Fibroblast of peridontal ligament (primary cell): ENCODE measurements at regions not wholly inside any gene's neighbourhood (a gene's known extent, or its start where the extent isn't known, plus 50 kb on each side); places are given as distances from the start of the nearest gene placed in this dataset.

ENCODE experiments used
- DNase-seq: peaks from one replicate; pipeline ENCODE4 v3.0.0-alpha.2; 2010; ENCODE audit errors: extremely low read depth

DNA sequence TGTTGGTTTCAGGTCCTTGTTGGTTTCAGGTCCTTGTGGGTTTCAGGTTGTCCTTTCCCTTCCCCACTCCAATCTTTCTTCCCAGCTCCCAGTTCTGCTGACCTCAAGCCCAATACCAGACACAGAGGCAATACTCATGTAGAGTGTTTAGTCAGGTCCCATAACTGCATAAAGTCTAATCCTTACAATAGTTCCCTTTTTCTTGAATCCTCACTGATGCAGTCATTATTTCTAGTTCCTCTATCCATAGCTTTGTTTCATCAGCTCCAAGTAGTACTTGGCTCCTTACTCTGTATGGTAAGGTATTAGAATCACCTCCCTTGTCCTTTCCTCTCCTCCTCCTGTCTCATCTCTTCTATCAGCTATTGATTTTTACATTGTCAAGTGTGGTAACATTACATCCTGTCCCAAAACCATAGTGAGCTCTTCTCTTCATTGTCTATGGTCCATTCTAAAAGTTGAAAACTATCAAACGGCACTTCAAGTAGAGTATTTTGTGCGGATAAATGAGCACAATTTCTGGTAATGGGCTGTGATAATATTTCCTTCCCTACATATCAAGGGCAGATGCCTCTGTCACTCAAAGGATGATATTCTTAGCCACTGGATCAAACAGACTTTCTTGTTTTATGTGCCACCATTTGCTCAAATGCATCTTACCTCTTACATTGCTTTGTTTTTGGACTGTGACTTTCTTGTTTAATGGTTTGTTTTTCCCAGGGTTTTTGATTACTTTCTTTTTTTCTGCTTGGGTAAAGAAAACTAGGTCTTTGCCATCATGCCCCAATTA lies 57.2 kb upstream of the JDP2 start:
- DNase-seq: no peak

DNA sequence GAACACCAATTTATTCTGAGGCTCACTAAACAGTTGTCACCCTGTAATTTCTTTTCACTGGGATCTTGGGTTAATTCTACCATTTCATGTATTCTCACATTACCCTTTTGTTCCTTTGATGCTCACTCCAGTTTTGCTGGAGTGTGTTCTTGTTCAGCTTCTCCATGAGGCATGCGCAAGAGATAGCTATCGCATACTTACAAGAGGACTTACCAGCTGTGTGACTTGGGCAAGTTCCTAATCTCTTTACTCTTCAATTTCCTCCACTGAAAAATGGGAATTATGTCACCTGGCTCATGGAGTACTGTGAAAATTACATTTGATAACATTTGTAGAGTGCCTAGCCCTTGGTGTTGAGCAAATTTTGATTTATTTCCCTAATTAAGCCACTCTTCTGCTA lies 56.5 kb upstream of the JDP2 start:
- DNase-seq: no peak

DNA sequence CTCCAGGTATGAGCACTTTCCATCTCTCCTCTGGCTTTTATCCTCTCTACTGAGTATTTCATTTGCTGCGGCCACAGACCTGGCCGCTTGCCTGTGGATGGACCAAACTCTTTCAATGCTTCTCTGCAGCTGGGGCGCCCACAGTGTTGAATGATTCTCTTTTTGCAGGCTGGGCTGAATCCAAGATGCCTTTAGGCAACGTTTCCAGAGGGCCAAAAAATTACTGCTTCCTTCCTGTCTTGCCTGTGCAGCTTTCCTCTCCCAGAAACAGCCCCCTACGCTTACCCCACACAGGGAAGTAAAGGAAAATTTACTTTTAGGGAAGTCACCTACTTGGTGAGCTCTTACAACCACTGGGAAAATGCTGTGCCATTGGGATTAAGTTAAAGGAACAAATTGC lies 55.6 kb upstream of the JDP2 start:
- peak; percentile 18 for DNase-seq

DNA sequence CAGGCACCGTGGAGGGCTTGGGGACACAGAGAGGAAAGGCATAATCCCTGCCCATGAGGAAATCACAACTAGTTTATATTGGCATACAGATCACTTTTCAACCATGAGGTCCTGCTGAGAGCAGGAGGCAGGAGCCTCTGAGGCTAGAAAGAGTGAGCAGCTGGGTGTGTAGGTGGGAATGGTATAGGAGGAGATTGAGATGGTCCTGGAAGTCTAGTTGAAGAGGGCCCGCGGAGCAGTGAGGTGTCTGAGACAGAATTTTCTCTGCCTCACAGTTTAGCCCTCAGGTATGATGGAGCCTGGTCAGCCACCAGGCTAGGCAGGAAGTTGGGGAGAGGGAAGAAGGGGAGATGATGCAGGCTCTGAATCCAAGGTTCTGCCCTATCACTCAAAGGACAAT lies 54.7 kb upstream of the JDP2 start:
- DNase-seq: no peak

DNA sequence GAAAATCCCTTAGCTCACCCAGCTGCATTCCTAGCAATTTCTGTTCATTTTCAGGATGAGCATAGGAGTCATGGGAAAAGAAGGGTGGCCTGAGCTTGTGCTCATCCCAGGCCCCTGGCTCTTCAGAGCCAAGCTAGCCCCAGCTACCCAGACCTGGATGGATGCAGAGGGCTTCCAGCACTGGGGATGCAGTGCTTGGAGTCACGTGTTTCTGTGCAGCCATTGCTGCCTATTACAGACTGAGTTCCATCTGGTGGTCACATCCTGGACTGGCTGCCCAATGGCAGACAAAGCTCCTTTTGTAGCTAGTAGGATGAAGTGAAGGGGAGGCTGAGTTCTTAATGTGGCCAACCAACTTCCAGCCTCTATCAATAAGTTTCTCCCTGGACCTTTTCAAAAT lies 54.2 kb upstream of the JDP2 start:
- no peak for DNase-seq

DNA sequence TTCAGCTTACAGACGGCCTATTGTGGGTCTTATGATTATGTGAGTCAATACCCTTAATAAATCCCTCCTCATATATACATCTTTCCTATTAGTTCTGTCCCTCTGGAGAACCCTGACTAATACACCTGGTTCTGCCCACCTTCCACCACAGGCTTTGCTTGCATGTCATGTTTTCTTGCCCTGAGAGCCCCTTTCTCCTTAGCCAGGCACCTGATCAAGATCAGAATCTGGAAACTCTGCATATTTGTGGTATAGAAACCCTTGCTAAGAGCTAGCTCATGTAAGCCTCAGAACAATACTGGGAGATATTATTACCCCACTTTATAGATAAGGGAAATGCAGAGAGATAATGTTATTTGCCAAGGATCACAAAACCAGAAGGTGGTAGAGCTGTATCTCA lies 52.9 kb upstream of the JDP2 start:
- DNase-seq: no peak

DNA sequence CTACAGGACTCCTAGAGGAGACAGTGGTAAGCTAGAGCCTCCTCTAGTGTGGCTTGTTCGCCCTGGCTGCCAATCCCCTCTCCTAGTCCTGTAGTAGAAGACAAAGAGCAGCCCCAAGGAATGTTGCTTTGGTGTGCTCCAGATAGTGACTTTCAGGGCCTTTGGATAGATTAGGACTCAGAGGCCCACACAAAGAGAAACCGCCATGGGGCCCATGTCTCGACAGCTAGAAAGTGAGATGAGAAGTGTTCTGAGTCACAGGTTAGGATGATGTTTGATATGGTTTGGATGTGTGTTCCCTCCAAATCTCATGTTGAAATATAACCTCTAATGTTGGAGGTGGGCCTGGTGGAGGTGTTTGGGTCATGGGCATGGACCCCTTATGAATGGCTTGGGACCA lies 51.8 kb upstream of the JDP2 start:
- no peak for DNase-seq
